ENCODE measurements at regions not wholly inside any gene's neighbourhood (a gene's known extent, or its start where the extent isn't known, plus 50 kb on each side); places are given as distances from the start of the nearest gene placed in this dataset.

DNA sequence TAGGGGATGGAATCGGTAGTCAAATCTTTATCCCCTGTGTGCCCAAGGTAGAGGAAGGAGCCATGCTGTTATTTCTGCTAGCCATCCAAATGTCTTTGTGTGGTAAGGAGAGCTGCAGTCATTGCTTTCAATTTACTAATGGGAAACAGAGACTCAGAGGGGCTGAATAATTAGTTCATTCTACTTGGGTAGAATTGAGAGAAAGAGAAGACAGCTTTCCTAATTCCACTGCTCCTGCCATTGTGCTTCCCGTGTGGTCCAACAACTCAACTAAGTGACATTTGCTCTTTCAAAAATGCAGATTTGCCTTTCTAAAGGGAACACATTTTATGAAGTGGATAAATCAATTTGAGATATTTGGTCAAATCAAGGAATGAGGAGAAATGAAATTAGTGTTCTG is 136.1 kb downstream of the AQP4 start:
- H3K4me3 ChIP-seq (ENCODE audit: low read depth, low read length): no peak overlapping the region
- DNase-seq (ENCODE audit: low read depth): no peak
- TF ChIP-seq, protein P1, sequence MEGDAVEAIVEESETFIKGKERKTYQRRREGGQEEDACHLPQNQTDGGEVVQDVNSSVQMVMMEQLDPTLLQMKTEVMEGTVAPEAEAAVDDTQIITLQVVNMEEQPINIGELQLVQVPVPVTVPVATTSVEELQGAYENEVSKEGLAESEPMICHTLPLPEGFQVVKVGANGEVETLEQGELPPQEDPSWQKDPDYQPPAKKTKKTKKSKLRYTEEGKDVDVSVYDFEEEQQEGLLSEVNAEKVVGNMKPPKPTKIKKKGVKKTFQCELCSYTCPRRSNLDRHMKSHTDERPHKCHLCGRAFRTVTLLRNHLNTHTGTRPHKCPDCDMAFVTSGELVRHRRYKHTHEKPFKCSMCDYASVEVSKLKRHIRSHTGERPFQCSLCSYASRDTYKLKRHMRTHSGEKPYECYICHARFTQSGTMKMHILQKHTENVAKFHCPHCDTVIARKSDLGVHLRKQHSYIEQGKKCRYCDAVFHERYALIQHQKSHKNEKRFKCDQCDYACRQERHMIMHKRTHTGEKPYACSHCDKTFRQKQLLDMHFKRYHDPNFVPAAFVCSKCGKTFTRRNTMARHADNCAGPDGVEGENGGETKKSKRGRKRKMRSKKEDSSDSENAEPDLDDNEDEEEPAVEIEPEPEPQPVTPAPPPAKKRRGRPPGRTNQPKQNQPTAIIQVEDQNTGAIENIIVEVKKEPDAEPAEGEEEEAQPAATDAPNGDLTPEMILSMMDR (conservative IDR thresholded peaks at IDR 0.05; ENCODE audit: low read depth, low read length): no peak

GRCh38 chr18:26729008-26729407 is 136.5 kb downstream of the AQP4 start:
- TF ChIP-seq, protein P1 (conservative IDR thresholded peaks at IDR 0.05; ENCODE audit: low read depth, low read length): no peak
- no peak for DNase-seq (ENCODE audit: low read depth)
- no peak overlapping the region for H3K4me3 ChIP-seq (ENCODE audit: low read depth, low read length)

- no peak overlapping the region for H3K4me3 ChIP-seq (ENCODE audit: low read depth, low read length)
- DNase-seq (ENCODE audit: low read depth): no peak
- TF ChIP-seq, protein P1 (conservative IDR thresholded peaks at IDR 0.05; ENCODE audit: low read depth, low read length): no peak
These were observed 141.5 kb downstream of the AQP4 start for GRCh38 chr18:26723981-26724380.

- no peak for DNase-seq (ENCODE audit: low read depth)
- no peak overlapping the region for H3K4me3 ChIP-seq (ENCODE audit: low read depth, low read length)
- TF ChIP-seq, protein P1 (conservative IDR thresholded peaks at IDR 0.05; ENCODE audit: low read depth, low read length): no peak
These were observed 143.0 kb downstream of the AQP4 start for GRCh38 chr18:26722565-26722931.

- TF ChIP-seq, protein P1 (conservative IDR thresholded peaks at IDR 0.05; ENCODE audit: low read depth, low read length): no peak
- no peak overlapping the region for H3K4me3 ChIP-seq (ENCODE audit: low read depth, low read length)
- DNase-seq (ENCODE audit: low read depth): no peak
These were observed 143.5 kb downstream of the AQP4 start for GRCh38 chr18:26721854-26722564.

- TF ChIP-seq, protein P1 (conservative IDR thresholded peaks at IDR 0.05; ENCODE audit: low read depth, low read length): no peak
- DNase-seq (ENCODE audit: low read depth): no peak
- H3K4me3 ChIP-seq (ENCODE audit: low read depth, low read length): no peak overlapping the region
These were observed 145.6 kb downstream of the AQP4 start for GRCh38 chr18:26719896-26720295.

DNA sequence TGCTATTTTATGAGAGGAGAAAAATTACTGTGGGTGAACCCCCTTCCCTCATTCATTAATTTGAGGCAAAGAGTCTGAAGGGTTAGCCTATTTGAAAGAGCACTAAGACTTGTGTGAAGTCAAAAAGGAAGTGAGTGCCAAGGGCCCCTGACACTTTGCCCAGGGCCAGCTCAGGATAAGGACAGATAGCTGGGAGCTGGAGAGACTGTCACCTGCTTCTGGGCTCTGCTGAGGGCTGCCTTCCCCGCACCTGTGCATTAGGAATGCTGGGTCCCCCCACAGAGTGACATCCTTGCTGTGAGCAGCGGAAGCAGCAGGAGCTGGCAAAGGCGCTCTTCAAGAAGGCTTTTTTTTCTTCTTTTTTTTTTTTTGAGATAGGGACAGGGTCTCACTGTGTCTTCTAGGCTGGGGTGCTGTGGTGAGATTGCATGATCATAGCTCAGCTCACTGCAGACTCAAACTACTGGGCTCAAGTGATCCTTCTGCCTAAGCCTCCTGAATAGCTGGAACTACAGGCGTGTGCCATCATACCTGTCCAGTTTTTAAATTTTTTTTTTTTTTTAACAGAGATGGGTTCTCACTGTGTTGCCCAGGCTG is 148.3 kb downstream of the AQP4 start:
- no peak for DNase-seq (ENCODE audit: low read depth)
- no peak overlapping the region for H3K4me3 ChIP-seq (ENCODE audit: low read depth, low read length)
- TF ChIP-seq, protein P1 (conservative IDR thresholded peaks at IDR 0.05; ENCODE audit: low read depth, low read length): no peak

Measured in epithelial cell of proximal tubule (primary cell).